Lower leg skin (tissue), 3 donors: ENCODE measurements at regions not wholly inside any gene's neighbourhood (a gene's known extent, or its start where the extent isn't known, plus 50 kb on each side); places are given as distances from the start of the nearest gene placed in this dataset.

Experiments used
- POLR2A ChIP-seq, 2 donors: fragments of 450-650 bp; IDR thresholded peaks; one replicate each; pipeline ENCODE4 v1.6.1; 2016 to 2017; ENCODE audit warnings: antibody characterized with exemption in 2 of 2, mild to moderate bottlenecking in 1 of 2, moderate library complexity in 1 of 2
- TF ChIP-seq, protein P1 (sequence below), 3 donors: fragments of 450-650 bp; IDR thresholded peaks; one replicate each; pipeline ENCODE4 v1.5.1; 2016; ENCODE audit warnings: antibody characterized with exemption in 3 of 3, mild to moderate bottlenecking in 3 of 3, moderate library complexity in 2 of 3

- no peak for TF ChIP-seq POLR2A (IDR thresholded peaks at IDR 0.05)
- TF ChIP-seq, protein P1, sequence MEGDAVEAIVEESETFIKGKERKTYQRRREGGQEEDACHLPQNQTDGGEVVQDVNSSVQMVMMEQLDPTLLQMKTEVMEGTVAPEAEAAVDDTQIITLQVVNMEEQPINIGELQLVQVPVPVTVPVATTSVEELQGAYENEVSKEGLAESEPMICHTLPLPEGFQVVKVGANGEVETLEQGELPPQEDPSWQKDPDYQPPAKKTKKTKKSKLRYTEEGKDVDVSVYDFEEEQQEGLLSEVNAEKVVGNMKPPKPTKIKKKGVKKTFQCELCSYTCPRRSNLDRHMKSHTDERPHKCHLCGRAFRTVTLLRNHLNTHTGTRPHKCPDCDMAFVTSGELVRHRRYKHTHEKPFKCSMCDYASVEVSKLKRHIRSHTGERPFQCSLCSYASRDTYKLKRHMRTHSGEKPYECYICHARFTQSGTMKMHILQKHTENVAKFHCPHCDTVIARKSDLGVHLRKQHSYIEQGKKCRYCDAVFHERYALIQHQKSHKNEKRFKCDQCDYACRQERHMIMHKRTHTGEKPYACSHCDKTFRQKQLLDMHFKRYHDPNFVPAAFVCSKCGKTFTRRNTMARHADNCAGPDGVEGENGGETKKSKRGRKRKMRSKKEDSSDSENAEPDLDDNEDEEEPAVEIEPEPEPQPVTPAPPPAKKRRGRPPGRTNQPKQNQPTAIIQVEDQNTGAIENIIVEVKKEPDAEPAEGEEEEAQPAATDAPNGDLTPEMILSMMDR (IDR thresholded peaks at IDR 0.05), result no peak
Observed at GRCh38 chr6:114418304-114418972, 75.6 kb upstream of the HS3ST5 start.
